Gastrocnemius medialis (tissue), 4 donors: ENCODE measurements at regions not wholly inside any gene's neighbourhood (a gene's known extent, or its start where the extent isn't known, plus 50 kb on each side); places are given as distances from the start of the nearest gene placed in this dataset.
"Not testable (repeated sequence)": the region's sequence is repeated elsewhere in the genome, so short reads cannot be mapped to it uniquely, and the experiment has no call there.

Source experiments
- CTCF ChIP-seq, 5 experiments: fragments of 450-650 bp in 3 of 5; fragments of 200-600 bp in 2 of 5; sonication (generic) in 2 of 5; IDR thresholded peaks in 4 of 5; conservative IDR thresholded peaks in 1 of 5; 1 replicate in 4 of 5; 2 replicates in 1 of 5; pipeline ENCODE4 v1.5.1; 2016 to 2019; ENCODE audit warnings: antibody characterized with exemption in 5 of 5, mild to moderate bottlenecking in 3 of 5, moderate library complexity in 3 of 5
- POLR2A ChIP-seq, 2 donors: fragments of 450-650 bp; IDR thresholded peaks; one replicate each; pipeline ENCODE4 v1.6.1; 2017; ENCODE audit warnings: antibody characterized with exemption in 2 of 2, mild to moderate bottlenecking in 2 of 2, moderate library complexity in 2 of 2

GRCh38 chr15:20025040-20025439, 516.6 kb downstream of the GOLGA6L6 start:
- TF ChIP-seq CTCF (IDR thresholded peaks at IDR 0.05 in 4 of 5, conservative IDR thresholded peaks at IDR 0.05 in 1 of 5); POLR2A (IDR thresholded peaks at IDR 0.05): not testable (repeated sequence)
